Epithelial cell of proximal tubule (primary cell): ENCODE measurements at regions not wholly inside any gene's neighbourhood (a gene's known extent, or its start where the extent isn't known, plus 50 kb on each side); places are given as distances from the start of the nearest gene placed in this dataset.
"Not testable (repeated sequence)": the region's sequence is repeated elsewhere in the genome, so short reads cannot be mapped to it uniquely, and the experiment has no call there.

Source experiments
- DNase-seq: peaks from one replicate; pipeline ENCODE4 v3.0.0-alpha.2; 2011; ENCODE audit warnings: low read depth
- H3K4me3 ChIP-seq: 2 replicates; pipeline ENCODE4 v1.5.1; 2011; ENCODE audit warnings: low read depth, mild to moderate bottlenecking, low read length
- TF ChIP-seq, protein P1 (sequence below): conservative IDR thresholded peaks from 2 replicates; pipeline ENCODE4 v1.5.1; 2012; ENCODE audit warnings: low read depth, mild to moderate bottlenecking, low read length

DNA sequence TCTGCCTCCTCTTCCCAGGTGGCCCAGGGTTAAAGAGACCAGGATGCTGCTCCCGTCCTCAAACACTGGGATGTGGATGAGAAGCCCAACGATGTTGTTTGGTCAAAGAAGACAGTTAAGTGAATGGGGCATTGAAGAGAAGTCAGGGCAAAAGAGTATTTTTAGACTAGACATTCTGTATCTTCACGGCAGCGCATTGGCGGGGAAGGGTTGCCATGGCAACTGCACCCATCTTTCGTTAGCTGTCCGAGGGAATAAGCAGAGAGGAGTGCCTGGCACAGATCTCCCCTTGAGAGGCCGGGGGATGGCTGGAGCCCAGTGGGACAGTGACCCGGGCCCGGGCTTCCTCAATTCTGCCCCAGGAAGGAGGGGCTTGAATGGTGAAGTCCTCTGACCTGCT, 56.4 kb upstream of the GPR31 start:
- no peak overlapping the region for H3K4me3 ChIP-seq
- TF ChIP-seq, protein P1, sequence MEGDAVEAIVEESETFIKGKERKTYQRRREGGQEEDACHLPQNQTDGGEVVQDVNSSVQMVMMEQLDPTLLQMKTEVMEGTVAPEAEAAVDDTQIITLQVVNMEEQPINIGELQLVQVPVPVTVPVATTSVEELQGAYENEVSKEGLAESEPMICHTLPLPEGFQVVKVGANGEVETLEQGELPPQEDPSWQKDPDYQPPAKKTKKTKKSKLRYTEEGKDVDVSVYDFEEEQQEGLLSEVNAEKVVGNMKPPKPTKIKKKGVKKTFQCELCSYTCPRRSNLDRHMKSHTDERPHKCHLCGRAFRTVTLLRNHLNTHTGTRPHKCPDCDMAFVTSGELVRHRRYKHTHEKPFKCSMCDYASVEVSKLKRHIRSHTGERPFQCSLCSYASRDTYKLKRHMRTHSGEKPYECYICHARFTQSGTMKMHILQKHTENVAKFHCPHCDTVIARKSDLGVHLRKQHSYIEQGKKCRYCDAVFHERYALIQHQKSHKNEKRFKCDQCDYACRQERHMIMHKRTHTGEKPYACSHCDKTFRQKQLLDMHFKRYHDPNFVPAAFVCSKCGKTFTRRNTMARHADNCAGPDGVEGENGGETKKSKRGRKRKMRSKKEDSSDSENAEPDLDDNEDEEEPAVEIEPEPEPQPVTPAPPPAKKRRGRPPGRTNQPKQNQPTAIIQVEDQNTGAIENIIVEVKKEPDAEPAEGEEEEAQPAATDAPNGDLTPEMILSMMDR, result no peak
- no peak for DNase-seq

DNA sequence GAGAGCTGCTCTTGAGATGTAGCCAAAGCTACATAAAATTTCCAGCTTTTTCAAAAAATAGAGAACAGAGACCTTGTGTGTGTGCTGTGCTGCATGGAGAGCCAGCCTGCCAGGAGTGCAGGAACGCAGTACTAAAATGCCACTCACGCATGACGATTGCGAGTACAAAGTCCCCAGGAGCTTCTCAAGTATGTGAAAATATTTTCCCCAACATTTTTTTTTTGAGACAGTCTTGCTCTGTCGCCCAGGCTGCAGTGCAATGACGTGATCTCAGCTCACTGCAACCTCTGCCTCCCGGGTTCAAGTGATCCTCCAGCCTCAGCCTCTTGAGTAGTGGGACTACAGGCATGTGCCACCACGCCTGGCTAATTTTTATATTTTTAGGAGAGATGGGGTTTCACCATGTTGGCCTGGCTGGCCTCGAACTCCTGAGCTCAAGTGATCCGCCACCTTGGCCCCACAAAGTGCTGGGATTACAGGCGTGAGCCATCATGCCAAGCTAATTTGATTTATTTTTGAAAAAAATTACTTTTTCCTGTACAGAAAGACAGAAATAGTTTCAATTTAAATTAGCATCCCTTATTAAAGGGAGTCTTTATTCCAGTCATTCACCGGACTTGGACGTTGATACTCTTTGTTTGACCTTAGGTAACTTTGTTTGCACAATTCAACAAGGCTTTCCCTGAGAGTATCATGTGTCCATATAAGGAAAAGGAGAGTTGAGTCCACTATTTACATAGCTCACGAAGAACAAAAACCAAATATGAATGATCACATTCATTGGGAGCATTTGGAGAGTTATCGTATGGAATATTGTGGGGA, 57.9 kb upstream of the GPR31 start:
- DNase-seq, result peak; percentile 33
- not testable (repeated sequence) for H3K4me3 ChIP-seq

DNA sequence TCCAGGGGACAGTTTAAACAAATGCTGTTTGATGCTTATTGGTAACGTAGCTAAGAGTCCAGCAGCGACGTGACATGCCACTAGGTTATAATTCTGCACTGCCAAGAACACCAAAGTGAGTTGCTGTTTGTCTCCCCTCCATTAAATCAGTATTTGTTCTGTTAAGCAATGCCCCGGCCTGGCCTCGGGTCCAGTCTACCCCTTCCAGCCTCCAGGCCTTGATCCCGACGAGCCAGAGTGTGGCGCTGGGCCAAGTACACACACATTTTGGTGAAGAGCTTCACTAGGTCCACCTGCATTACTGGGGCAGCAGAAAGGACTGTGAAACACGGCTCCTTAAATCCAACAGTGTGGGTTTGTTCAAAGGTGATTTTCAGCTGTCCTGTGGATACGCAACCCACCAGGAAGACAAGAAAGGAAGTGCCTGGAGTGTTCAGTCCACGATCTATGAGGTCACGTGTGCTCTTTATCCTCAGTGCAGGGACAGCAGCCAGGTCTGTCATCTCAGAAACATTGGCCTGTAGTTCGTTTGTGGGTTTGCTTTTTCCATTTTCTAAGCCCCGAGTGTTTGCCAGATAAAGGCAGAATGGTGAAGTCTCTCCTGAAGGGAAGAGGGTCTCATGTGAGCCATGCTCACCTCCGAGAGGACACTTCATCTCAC, 58.7 kb upstream of the GPR31 start:
- not testable (repeated sequence) for DNase-seq, H3K4me3 ChIP-seq

DNA sequence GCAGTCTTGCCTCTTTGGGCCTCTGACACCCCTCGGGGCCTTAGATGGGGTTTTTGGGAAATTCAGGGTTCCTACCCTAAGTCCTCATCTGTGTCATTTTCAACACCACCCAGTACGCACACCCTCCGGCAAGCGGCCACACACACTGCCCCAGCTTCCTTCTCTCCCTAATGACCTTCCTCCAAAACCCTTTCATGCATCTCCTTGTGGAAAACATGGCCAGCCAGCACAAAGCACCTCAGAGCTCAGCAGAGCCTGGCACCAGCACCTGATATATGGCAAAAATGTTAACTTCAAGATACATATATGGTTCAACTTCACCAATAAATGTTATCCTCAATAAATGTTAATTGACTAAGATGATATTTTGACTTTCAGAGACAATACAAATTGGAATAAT, 59.3 kb upstream of the GPR31 start:
- H3K4me3 ChIP-seq, DNase-seq: not testable (repeated sequence)

DNA sequence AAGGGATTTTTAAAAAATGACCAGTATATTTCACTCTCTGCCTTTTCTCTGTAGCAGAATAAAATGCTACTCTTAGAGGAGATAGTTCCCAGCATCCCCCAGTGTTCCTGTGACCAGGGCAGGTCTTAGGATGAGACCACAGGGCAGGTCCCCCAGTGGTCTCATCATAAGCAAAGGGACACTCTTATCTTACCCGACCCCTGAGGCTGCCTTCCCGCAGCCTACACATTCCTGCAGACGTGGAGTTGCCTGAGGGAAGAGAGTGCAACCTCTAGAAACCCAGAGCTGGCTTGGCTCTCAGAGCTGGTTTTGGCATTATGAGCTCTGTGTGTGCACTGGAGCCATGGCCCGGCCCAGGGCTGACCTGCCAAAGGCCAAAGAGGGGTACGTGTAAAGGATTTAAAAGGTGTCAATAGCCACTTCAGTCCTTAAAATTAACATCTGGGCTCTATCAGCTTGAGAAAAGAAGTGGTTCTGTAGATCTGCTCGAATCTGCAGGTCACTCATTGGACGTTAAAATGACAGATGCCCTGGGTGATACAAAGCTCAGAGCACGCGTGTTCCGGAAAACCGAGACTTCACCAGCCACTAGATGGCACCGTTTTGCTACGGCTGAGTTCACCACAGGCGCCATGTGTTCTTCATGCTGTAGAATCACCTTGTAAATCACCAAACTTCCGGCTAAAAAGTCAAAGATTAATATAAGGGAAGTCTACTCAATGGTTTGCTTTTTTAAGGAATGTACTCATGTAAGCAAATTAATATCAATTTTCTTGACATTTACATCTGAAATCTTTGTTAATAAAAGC, 60.4 kb upstream of the GPR31 start:
- not testable (repeated sequence) for H3K4me3 ChIP-seq
- peak; percentile 12 for DNase-seq
- TF ChIP-seq, protein P1, result peak; percentile 44

DNA sequence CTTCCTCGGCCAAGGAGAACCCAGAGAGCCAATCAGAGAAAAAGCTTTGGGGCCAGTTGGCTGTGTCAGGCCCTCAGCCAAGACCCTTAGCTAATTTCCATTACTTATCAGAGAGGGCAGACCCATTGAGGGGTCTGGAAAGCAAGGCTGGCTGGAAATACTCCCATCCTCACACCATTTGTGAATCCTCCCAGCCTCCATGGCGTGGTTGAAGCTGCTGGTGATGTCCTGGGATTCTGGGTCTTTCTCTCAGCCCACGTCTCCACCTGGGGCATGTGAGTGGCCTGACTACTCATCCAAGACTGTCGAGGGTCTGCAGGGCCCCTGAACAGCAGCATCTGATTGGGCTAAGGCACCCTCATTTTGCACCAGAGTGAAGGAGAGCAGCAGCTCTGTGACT, 61.3 kb upstream of the GPR31 start:
- not testable (repeated sequence) for DNase-seq, H3K4me3 ChIP-seq

DNA sequence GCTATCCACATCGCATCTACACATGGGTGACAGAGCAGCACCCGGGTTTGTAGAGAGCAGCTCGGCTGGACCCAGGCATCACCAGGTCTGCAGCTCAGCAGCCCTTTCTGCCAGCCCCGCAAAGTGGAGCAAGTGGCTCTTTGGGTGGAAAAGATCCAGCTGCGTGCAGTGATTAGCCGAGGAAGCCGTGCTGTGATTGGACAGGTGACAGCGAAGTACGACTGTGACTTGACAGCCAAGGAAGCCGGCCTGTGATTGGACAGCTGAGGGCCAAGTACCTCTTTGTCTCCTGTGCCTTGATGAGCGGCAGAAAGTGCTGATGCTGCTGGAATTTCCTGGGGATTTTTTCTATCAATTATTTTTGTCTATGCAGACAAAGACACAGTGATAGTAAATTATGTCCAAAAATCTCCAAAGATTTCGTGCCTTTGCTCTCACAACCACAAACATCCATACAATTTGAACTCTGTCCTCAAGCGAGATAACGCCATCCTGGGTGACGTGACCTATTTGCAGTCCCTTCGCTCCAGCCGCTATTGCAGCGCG, 62.3 kb upstream of the GPR31 start:
- no peak for DNase-seq
- H3K4me3 ChIP-seq, result no peak overlapping the region
- TF ChIP-seq, protein P1, result no peak

DNA sequence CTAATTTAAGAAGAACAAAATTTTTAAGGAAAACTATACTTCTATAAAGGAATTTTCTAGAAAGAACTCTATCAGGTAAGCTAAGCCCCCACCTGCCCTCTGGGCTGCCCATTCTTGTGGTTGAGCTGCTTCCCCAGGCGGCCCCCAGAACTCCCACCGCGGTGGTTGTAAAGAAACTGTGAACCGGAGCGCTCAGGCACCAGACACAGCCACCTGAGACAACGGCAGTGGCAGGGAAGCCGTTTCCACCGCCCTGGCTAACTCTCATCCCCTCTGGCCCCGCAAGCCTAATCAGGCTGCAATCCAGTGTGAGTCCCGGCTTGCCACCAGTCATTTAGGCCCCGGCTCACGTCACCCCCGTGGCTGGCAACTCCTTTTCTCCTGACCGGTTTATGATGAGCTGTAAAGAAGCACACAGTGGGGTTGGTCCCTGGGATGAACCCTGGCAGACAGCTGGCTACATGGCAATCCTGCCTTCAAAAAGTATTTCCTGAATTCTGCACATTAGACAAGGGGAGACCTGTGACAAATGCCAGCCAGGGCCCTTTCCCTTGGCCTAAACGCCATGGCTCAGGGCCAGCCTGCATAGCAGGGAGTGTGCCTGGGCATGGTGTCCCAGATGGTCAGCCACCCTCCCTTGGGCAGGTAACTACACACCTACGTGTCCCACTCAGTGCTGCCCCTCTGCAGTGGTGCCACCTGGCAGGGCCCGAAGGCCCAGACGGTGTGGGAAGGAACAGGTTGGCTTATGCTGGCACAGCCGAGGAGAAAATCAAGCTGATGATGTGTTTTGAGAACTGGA, 63.8 kb upstream of the GPR31 start:
- DNase-seq, result no peak
- no peak overlapping the region for H3K4me3 ChIP-seq
- TF ChIP-seq, protein P1, result no peak

DNA sequence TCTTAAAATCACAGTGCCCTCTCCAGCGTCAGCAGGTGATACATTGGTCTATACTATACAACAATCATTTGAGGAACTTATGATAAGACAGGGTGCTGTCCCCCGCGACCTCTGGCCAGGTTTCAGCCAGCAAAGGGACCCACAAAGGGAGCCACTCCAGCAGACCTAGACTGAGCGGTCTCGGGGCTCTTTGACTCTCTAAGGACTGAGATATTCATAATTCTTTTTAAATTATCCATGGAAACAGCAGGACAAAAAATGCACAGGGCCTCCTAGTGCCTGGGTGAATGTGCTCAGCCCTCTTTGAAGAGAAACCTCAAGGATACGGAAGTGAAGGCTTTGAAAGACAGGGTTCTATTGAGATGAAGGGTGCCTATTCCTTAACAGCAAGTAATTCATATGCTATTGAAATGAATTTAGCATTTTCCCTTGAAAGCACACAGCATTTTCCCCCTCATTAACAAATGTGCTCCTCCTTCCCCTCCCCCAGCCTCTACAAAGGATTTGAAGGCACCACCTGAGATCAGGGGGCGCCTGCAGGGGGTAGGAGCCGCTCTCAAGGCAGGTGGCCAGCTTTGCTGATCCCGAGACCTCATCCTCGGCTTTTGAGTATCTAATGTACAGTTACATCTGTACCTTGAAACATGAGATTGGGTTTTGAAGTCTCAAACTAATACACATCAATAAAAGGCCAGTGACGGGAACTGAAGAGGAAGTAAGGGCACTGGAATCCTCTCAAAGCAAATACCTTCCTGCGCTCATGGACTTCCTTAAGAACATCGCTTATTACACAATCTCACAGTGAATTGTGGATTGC, 65.3 kb upstream of the UNC93A start:
- not testable (repeated sequence) for H3K4me3 ChIP-seq, DNase-seq
